ENCODE measurements at regions not wholly inside any gene's neighbourhood (a gene's known extent, or its start where the extent isn't known, plus 50 kb on each side); places are given as distances from the start of the nearest gene placed in this dataset.

- H3K27me3 ChIP-seq (ENCODE audit: control insufficient read depth in 2 of 2, insufficient read depth in 1 of 2, low read length in 1 of 2): no peaks in the 10 kb centered on the region
- DNase-seq (ENCODE audit: low read depth in 6 of 9, low spot score in 9 of 9): no peak
- no peaks in the 10 kb centered on the region for H3K36me3 ChIP-seq (ENCODE audit: control insufficient read depth in 2 of 2, insufficient read depth in 2 of 2, low read length in 1 of 2)
- no peak overlapping the region for H3K4me3 ChIP-seq (ENCODE audit: low read length in 2 of 2)
- no peaks in the 10 kb centered on the region for H3K9me3 ChIP-seq (ENCODE audit: control insufficient read depth in 2 of 2, insufficient read depth in 1 of 2, low read length in 1 of 2)
- 84% methylated on average over 4 of the region's 4 CpGs for WGBS
- no peak overlapping the region for H3K27ac ChIP-seq (ENCODE audit: low read depth in 1 of 2, low read length in 1 of 2)
- H3K4me1 ChIP-seq (ENCODE audit: control insufficient read depth in 2 of 2, insufficient read depth in 2 of 2, low read length in 2 of 2): peaks cover 0 to 2% of the 10 kb centered on the region in 2 donors
Measured at GRCh38 chr2:219907011-219907365, 279.6 kb downstream of the SLC4A3 start.

- no peaks in the 10 kb centered on the region for H3K9me3 ChIP-seq (ENCODE audit: control insufficient read depth in 2 of 2, insufficient read depth in 1 of 2, low read length in 1 of 2)
- DNase-seq (ENCODE audit: low read depth in 6 of 9, low spot score in 9 of 9): no peak
- H3K4me1 ChIP-seq (ENCODE audit: control insufficient read depth in 2 of 2, insufficient read depth in 2 of 2, low read length in 2 of 2): peaks cover 0 to 2% of the 10 kb centered on the region in 2 donors
- 89% methylated on average over 2 of the region's 2 CpGs for WGBS
- H3K27me3 ChIP-seq (ENCODE audit: control insufficient read depth in 2 of 2, insufficient read depth in 1 of 2, low read length in 1 of 2): no peaks in the 10 kb centered on the region
- no peak overlapping the region for H3K4me3 ChIP-seq (ENCODE audit: low read length in 2 of 2)
- H3K27ac ChIP-seq (ENCODE audit: low read depth in 1 of 2, low read length in 1 of 2): no peak overlapping the region
- H3K36me3 ChIP-seq (ENCODE audit: control insufficient read depth in 2 of 2, insufficient read depth in 2 of 2, low read length in 1 of 2): no peaks in the 10 kb centered on the region
Measured at GRCh38 chr2:219908538-219908937, 281.1 kb downstream of the SLC4A3 start.

- WGBS: 78% methylated on average over 4 of the region's 4 CpGs
- Histone ChIP-seq H3K36me3 (ENCODE audit: control insufficient read depth in 2 of 2, insufficient read depth in 2 of 2, low read length in 1 of 2) (no peaks in the 10 kb centered on the region), H3K27me3 (ENCODE audit: control insufficient read depth in 2 of 2, insufficient read depth in 1 of 2, low read length in 1 of 2) (no peaks in the 10 kb centered on the region), H3K9me3 (ENCODE audit: control insufficient read depth in 2 of 2, insufficient read depth in 1 of 2, low read length in 1 of 2) (no peaks in the 10 kb centered on the region), H3K4me1 (ENCODE audit: control insufficient read depth in 2 of 2, insufficient read depth in 2 of 2, low read length in 2 of 2) (peaks cover 0 to 2% of the 10 kb centered on the region in 2 donors), H3K27ac (ENCODE audit: low read depth in 1 of 2, low read length in 1 of 2) (no peak overlapping the region), H3K4me3 (ENCODE audit: low read length in 2 of 2) (no peak overlapping the region)
- no peak for DNase-seq (ENCODE audit: low read depth in 6 of 9, low spot score in 9 of 9)
Measured at GRCh38 chr2:219911541-219911940, 284.1 kb downstream of the SLC4A3 start.

- H3K4me3 ChIP-seq (ENCODE audit: low read length in 2 of 2): no peak overlapping the region
- no peaks in the 10 kb centered on the region for H3K36me3 ChIP-seq (ENCODE audit: control insufficient read depth in 2 of 2, insufficient read depth in 2 of 2, low read length in 1 of 2)
- H3K9me3 ChIP-seq (ENCODE audit: control insufficient read depth in 2 of 2, insufficient read depth in 1 of 2, low read length in 1 of 2): no peaks in the 10 kb centered on the region
- H3K27ac ChIP-seq (ENCODE audit: low read depth in 1 of 2, low read length in 1 of 2): no peak overlapping the region
- WGBS: 89% methylated on average over 7 of the region's 7 CpGs
- no peaks in the 10 kb centered on the region for H3K27me3 ChIP-seq (ENCODE audit: control insufficient read depth in 2 of 2, insufficient read depth in 1 of 2, low read length in 1 of 2)
- H3K4me1 ChIP-seq (ENCODE audit: control insufficient read depth in 2 of 2, insufficient read depth in 2 of 2, low read length in 2 of 2): no peaks in the 10 kb centered on the region
- DNase-seq (ENCODE audit: low read depth in 6 of 9, low spot score in 9 of 9): no peak
Measured at GRCh38 chr2:219912491-219912921, 285.1 kb downstream of the SLC4A3 start.

GRCh38 chr2:219914577-219914976 is 287.1 kb downstream of the SLC4A3 start:
- Histone ChIP-seq H3K27ac (ENCODE audit: low read depth in 1 of 2, low read length in 1 of 2) (no peak overlapping the region), H3K27me3 (ENCODE audit: control insufficient read depth in 2 of 2, insufficient read depth in 1 of 2, low read length in 1 of 2) (no peaks in the 10 kb centered on the region), H3K4me3 (ENCODE audit: low read length in 2 of 2) (no peak overlapping the region), H3K4me1 (ENCODE audit: control insufficient read depth in 2 of 2, insufficient read depth in 2 of 2, low read length in 2 of 2) (no peaks in the 10 kb centered on the region), H3K9me3 (ENCODE audit: control insufficient read depth in 2 of 2, insufficient read depth in 1 of 2, low read length in 1 of 2) (no peaks in the 10 kb centered on the region), H3K36me3 (ENCODE audit: control insufficient read depth in 2 of 2, insufficient read depth in 2 of 2, low read length in 1 of 2) (no peaks in the 10 kb centered on the region)
- no peak for DNase-seq (ENCODE audit: low read depth in 6 of 9, low spot score in 9 of 9)
- WGBS: 95% methylated on average over 5 of the region's 5 CpGs

- Histone ChIP-seq H3K27ac (ENCODE audit: low read depth in 1 of 2, low read length in 1 of 2) (no peak overlapping the region), H3K4me1 (ENCODE audit: control insufficient read depth in 2 of 2, insufficient read depth in 2 of 2, low read length in 2 of 2) (no peaks in the 10 kb centered on the region), H3K4me3 (ENCODE audit: low read length in 2 of 2) (no peak overlapping the region), H3K36me3 (ENCODE audit: control insufficient read depth in 2 of 2, insufficient read depth in 2 of 2, low read length in 1 of 2) (no peaks in the 10 kb centered on the region), H3K27me3 (ENCODE audit: control insufficient read depth in 2 of 2, insufficient read depth in 1 of 2, low read length in 1 of 2) (no peaks in the 10 kb centered on the region), H3K9me3 (ENCODE audit: control insufficient read depth in 2 of 2, insufficient read depth in 1 of 2, low read length in 1 of 2) (no peaks in the 10 kb centered on the region)
- DNase-seq (ENCODE audit: low read depth in 6 of 9, low spot score in 9 of 9): no peak
- WGBS: 97% methylated on average over 6 of the region's 6 CpGs
Measured at GRCh38 chr2:219916281-219916680, 288.9 kb downstream of the SLC4A3 start.

- no peak for DNase-seq (ENCODE audit: low read depth in 6 of 9, low spot score in 9 of 9)
- Histone ChIP-seq H3K27ac (ENCODE audit: low read depth in 1 of 2, low read length in 1 of 2) (no peak overlapping the region), H3K4me1 (ENCODE audit: control insufficient read depth in 2 of 2, insufficient read depth in 2 of 2, low read length in 2 of 2) (no peaks in the 10 kb centered on the region), H3K36me3 (ENCODE audit: control insufficient read depth in 2 of 2, insufficient read depth in 2 of 2, low read length in 1 of 2) (no peaks in the 10 kb centered on the region), H3K9me3 (ENCODE audit: control insufficient read depth in 2 of 2, insufficient read depth in 1 of 2, low read length in 1 of 2) (no peaks in the 10 kb centered on the region), H3K4me3 (ENCODE audit: low read length in 2 of 2) (no peak overlapping the region), H3K27me3 (ENCODE audit: control insufficient read depth in 2 of 2, insufficient read depth in 1 of 2, low read length in 1 of 2) (no peaks in the 10 kb centered on the region)
- 90% methylated on average over 3 of the region's 3 CpGs for WGBS
Measured at GRCh38 chr2:219916726-219917440, 289.5 kb downstream of the SLC4A3 start.

- Histone ChIP-seq H3K27me3 (ENCODE audit: control insufficient read depth in 2 of 2, insufficient read depth in 1 of 2, low read length in 1 of 2) (no peaks in the 10 kb centered on the region), H3K36me3 (ENCODE audit: control insufficient read depth in 2 of 2, insufficient read depth in 2 of 2, low read length in 1 of 2) (no peaks in the 10 kb centered on the region), H3K27ac (ENCODE audit: low read depth in 1 of 2, low read length in 1 of 2) (no peak overlapping the region), H3K4me1 (ENCODE audit: control insufficient read depth in 2 of 2, insufficient read depth in 2 of 2, low read length in 2 of 2) (no peaks in the 10 kb centered on the region), H3K9me3 (ENCODE audit: control insufficient read depth in 2 of 2, insufficient read depth in 1 of 2, low read length in 1 of 2) (no peaks in the 10 kb centered on the region), H3K4me3 (ENCODE audit: low read length in 2 of 2) (no peak overlapping the region)
- no peak for DNase-seq (ENCODE audit: low read depth in 6 of 9, low spot score in 9 of 9)
- WGBS: 85% methylated on average over 3 of the region's 3 CpGs
Measured at GRCh38 chr2:219918254-219918653, 290.8 kb downstream of the SLC4A3 start.

GRCh38 chr2:219918944-219919343 is 291.5 kb downstream of the SLC4A3 start:
- Histone ChIP-seq H3K4me3 (ENCODE audit: low read length in 2 of 2) (no peak overlapping the region), H3K27me3 (ENCODE audit: control insufficient read depth in 2 of 2, insufficient read depth in 1 of 2, low read length in 1 of 2) (no peaks in the 10 kb centered on the region), H3K9me3 (ENCODE audit: control insufficient read depth in 2 of 2, insufficient read depth in 1 of 2, low read length in 1 of 2) (no peaks in the 10 kb centered on the region), H3K27ac (ENCODE audit: low read depth in 1 of 2, low read length in 1 of 2) (no peak overlapping the region), H3K36me3 (ENCODE audit: control insufficient read depth in 2 of 2, insufficient read depth in 2 of 2, low read length in 1 of 2) (no peaks in the 10 kb centered on the region), H3K4me1 (ENCODE audit: control insufficient read depth in 2 of 2, insufficient read depth in 2 of 2, low read length in 2 of 2) (no peaks in the 10 kb centered on the region)
- 96% methylated on average over 4 of the region's 4 CpGs for WGBS
- no peak for DNase-seq (ENCODE audit: low read depth in 6 of 9, low spot score in 9 of 9)
